GM12891 (cell line): ENCODE measurements at regions not wholly inside any gene's neighbourhood (a gene's known extent, or its start where the extent isn't known, plus 50 kb on each side); places are given as distances from the start of the nearest gene placed in this dataset.

ENCODE experiments used
- PAX5 ChIP-seq: IDR thresholded peaks from 2 replicates; pipeline ENCODE4 v1.6.1; 2011; ENCODE audit warnings: low read length, moderate library complexity, mild to moderate bottlenecking; ENCODE audit not compliant: insufficient read depth, severe bottlenecking
- POLR2A ChIP-seq: IDR thresholded peaks from 2 replicates; pipeline ENCODE4 v1.6.1; 2011; ENCODE audit warnings: low read depth, low read length, control low read depth
- POLR2AphosphoS5 ChIP-seq: IDR thresholded peaks from 2 replicates; pipeline ENCODE4 v1.6.1; 2011; ENCODE audit warnings: low read depth, low read length, control low read depth
- SPI1 ChIP-seq: IDR thresholded peaks from 2 replicates; pipeline ENCODE4 v1.6.1; 2011; ENCODE audit warnings: low read depth, low read length, control low read depth
- TAF1 ChIP-seq: IDR thresholded peaks from 2 replicates; pipeline ENCODE4 v1.6.1; 2011; ENCODE audit warnings: low read depth, low read length, control low read depth

- TF ChIP-seq POLR2AphosphoS5 (no peak), TAF1 (no peak), SPI1 (no peak), POLR2A (no peak), PAX5 (no peak)
These were observed 1862.5 kb upstream of the TENM3 start for GRCh38 chr4:180380733-180381132.
